Right renal pelvis (tissue), 4 donors: ENCODE measurements at regions not wholly inside any gene's neighbourhood (a gene's known extent, or its start where the extent isn't known, plus 50 kb on each side); places are given as distances from the start of the nearest gene placed in this dataset.

Source experiments
- DNase-seq, 4 donors: peaks; one replicate each; pipeline ENCODE4 v3.0.0-alpha.2; 2013; ENCODE audit warnings: low read depth in 4 of 4, low spot score in 3 of 4, missing footprints in 1 of 4

DNA sequence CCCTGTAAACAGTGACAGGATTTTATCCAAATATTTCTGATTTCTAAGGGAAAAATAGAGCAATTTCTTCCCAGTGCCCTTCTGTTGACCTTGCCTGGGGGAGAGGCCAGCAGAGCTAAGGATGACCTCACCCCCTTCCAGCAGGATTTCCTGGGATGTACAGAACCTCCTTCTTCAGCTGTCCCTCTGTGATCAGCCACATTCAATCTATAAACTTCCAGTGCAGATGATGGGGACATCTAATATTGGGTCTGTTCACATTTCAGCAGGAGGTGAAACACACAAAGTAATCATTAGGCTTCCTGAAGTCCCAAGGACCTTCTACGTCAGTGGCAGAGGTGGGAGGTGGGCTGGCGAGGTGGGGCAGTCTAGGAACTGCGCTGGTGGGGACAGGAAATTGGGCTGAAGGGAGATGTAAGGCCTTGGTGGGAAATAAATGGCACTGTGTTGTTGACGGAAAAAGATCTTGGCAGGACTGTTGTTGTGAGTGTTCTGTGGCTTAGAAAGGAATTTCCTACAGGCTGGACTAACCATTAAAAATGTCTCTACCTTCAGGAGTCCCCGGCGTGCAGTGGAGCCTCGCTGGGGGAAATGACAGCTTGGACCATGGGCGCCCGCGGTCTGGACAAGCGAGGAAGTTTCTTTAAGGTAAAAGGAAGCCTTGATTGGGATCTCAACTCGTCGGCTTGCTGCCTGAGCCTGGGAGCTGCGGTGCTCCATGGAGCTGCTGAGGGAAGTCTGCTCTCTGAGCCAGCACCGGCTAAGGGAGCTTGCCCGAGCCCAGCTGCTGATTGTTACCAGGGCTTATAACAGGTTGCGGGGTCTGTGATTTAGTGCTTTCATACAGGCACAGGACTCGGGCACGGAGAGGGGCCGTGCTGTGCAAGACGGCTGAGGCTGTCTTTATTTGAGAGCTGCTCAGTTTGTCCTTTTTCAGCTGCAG, 127.9 kb upstream of the NAA20 start:
- no peak for DNase-seq

DNA sequence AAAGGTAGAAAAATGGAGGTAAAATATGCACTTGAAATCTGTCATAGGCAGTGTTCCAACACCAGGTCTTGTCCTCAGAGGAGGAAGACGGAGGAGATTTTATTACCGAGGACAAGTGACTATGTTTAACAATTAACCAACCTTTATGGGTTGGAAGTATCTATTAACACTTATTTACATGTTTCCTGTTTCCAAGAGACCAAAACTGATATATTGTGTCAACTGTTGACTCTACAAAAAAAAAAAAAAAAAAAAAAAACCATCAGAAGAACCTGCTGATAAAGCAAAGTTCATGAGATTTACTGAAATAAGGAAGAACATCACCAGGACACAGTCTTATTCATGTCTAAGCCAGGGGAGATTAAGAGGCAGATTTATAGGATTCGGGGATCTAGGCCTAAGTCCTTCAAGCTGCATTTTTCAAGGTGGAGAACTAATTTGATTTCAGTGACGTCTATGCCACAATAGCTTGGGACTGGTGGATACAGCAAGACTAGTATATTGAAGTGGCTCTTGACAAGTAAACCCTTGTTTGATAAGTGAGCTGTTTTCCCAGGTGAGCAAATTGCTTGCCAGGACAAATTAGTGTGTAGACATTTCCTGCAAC, 126.6 kb upstream of the NAA20 start:
- no peak for DNase-seq

DNA sequence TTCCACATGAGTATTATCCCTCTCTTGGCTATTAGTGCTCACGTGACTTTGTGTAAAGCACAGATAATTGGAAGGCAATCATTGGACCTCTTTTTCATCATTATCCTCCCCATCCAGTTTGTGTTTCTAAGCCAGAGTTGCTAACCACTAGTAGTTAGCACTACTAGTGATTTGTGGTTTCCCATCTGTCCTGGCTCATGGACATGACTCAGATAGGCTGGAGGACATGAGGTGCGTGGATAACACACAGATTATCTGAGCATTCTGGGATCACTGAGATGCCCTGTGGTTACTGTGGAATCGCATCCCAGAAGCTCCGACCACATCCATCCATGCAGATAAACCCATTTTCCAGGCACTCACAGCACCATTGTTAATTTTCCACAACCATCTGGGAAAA, 123.8 kb upstream of the NAA20 start:
- no peak for DNase-seq

DNA sequence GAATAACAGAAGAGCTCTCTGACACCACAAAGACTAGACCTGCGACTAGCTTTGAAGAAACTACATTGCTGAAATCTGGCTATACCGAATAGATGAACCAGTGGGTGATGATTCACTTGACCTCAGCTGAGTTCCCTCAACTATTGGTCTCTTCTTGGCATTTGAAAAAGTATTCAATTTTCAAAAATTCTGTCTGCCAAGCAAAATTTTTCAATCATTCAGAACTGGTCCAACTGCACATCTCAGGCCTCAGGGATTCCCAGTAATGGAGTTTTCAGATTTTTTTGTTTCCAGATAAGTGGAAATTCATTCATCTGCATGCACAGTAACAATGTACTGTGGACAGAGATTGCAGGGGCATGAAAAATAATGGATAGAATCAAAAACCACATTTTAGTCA, 121.4 kb upstream of the NAA20 start:
- DNase-seq, result no peak

DNA sequence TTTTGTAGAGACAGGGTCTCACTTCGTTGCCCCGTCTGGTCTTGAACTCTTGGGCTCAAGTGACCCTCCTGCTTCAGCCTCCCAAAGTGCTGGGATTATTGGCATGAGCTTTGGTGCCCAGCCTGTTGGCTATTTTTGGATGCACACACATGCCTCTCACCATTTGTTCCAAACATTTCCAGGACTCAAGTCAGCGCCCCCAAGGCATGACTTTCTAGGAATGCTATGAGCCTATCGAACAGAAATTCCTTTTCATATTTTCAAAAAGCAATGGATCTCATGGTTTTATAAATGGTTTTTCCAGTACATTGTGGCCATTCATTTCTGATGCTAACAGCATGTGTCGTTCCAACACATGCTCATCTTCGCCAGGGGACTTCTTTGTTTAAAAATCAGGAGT, 119.3 kb upstream of the NAA20 start:
- DNase-seq, result no peak

- no peak for DNase-seq
Observed at GRCh38 chr20:19901226-19901625, 115.9 kb upstream of the NAA20 start.

DNA sequence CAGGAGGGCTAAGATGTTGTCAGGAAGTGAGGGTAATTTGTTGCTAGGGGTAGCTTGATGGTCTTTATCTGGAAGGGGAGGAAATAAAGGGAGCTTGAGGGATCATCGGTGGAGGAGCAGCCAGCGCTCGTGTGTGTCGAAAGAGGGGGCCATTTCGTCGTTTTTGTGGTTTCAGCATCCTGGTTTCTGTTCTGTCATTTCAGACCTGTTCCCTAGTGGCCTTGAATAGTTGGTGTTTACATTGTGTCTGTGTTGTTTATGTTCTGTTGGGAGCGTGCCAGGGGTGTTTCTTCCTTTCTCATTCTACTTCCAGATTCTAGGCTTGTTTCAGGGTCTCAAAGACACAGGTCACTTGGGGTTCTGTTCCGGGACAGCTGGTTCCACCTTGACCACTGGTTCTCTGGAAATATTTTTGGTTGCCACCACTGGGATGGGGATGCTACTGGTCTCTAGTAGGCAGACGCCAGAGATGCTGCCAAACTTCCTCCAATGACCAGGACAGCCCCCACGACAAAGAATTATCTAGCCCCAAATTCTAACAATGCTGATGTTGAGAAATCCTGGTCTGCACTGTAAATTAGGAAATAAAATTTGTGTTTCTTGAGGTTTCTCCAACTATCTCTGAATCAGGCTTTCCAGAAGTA, 113.9 kb upstream of the NAA20 start:
- DNase-seq, result peak in 2 of 4 donors; percentile 44 to 61

GRCh38 chr20:19907326-19908056, 109.7 kb upstream of the NAA20 start:
- DNase-seq, result no peak

DNA sequence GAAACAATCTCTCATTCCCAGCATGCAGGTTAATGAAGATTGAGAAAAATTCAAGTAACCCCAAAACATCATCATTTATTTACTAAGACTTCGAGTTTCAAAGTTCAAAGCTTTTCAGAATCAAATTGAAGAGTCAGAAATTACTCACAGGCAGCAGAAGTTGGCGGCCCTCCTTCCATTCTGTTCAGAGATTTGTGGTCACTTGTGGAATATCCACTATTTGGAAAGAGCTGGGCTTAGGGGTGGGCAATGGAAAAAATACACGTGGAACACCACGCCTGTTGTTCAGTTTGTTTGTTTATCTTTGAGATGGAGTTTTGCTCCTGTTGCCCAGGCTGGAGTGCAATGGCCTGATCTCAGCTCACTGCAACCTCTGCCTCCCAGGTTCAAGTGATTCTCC, 108.6 kb upstream of the NAA20 start:
- DNase-seq, result no peak

DNA sequence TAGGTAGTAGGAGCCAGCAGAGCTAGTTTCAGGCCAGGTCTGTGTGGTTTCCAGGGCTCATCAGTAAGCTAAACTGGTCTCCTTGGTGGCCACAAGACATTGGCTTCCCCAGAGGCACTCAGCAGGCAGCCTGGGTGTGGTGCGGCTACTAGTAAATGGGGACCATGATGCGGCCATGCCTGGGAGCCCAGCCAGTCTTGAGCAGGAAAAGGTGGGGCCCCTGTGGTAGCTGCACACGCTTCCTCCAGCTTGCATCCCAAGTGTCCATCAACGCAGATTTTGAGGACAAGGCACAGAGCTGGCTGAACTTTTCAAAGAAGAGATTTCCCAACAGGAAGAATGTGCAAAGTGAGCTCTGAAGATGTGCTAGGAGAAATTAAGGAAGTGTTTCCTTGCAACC, 107.4 kb upstream of the NAA20 start:
- no peak for DNase-seq

DNA sequence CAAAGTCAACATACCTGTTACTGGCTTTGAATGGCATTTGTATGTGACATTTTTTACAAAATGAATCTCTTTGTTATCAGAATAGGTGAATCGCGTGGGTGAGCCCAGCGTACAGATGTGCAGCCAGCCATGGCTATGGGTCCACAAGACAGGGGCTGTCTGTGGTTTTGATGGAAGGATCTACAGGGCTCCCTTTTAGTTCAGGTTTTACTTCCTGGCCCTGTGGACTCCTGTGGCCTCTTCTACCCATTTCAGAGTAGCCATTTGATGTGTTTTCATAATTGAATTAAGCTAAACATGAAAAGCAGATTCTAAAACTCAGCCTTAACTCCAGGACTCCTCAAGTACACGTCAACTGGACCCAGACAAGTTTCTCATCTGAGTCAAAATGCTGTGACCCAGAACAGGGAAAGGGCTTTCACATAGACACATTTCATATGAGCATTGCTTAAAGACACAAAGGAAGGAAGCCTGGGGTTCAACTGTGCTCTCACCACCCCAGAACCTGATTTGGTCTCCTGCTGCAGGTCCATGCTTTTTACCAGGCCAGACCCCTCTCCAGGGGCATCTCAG, 105.3 kb upstream of the NAA20 start:
- DNase-seq, result no peak

GRCh38 chr20:19913349-19913748, 103.8 kb upstream of the NAA20 start:
- no peak for DNase-seq

DNA sequence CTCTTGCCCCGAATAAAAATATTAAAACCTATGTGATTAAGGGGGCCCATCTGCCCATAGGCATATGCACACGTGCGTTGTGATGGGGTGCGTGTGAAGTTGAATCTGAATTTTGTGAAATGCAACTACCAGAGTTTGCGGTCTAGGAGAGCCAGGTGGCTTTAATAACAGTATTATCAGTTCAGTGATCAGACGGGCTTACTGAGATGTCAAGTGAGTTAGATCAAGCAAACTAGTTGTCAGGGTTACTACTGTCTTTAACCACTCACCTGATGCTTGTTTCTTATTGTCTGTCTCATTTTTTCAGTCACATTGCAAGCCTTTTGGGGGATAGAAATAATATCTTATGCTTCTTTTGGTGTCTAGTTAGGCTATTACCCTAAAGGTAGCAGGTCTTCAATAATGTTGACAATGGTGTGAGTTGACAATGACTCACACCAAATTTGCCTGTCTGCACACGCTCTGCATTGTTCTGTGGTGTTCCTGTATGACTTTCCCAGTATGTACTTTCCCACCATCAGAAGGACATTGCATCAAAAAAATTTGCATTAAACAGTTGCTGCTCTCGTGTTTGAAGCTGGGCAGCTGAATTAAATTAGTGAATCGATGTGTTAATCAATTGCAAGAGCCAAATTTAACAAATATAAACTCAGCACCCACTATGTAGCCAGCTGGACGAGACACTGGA, 103.1 kb upstream of the NAA20 start:
- DNase-seq, result no peak

GRCh38 chr20:19915111-19915798, 101.9 kb upstream of the NAA20 start:
- no peak for DNase-seq

DNA sequence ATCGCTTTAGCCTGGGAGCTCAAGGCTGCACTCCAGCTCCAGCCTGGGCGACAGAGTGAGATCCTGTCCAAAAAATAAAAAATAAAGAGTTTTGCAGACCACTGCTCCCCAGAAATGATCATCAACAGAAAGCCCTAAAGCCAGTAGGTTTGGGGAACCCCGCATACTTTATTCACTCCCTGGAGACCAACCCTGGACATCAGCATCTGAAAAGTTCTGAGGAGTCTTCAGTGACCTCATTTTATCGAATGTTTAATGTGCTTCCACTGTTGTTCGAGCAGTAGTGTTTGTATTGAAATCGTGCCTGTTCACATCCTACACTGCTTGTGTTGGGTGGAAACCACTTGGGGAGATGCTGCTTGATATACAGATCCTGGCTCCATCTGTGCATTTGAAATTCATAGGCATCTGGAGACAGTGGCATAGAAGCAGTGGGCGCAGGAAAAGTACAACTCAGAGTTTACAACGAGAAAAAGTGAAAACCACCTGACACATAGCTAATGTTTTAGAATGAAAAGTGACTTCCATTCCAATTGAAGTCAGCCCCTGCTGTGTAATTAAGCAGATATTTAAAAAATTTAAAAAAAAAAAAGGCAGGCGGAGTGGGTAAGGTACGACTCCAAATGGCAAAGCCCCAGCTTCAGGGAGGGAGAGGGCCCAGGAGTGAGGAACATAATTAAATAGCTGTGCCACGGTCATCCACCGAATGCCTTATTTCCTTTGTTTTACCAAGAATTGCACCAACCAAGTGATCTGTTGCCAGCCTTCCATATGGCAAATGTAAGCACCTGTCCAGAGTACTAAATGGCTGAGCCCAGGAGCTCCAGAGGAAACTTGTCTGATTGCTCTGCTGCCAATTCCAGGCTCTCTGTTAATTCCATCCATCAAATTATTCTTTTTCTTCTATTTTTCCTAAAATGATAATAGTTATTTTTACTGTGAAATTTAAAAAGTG, 100.4 kb upstream of the NAA20 start:
- DNase-seq, result no peak

- no peak for DNase-seq
Observed at GRCh38 chr20:19918965-19919329, 98.2 kb upstream of the NAA20 start.

GRCh38 chr20:19920381-19921138, 96.6 kb upstream of the NAA20 start:
- no peak for DNase-seq
